ENCODE measurements at regions not wholly inside any gene's neighbourhood (a gene's known extent, or its start where the extent isn't known, plus 50 kb on each side); places are given as distances from the start of the nearest gene placed in this dataset.

DNA sequence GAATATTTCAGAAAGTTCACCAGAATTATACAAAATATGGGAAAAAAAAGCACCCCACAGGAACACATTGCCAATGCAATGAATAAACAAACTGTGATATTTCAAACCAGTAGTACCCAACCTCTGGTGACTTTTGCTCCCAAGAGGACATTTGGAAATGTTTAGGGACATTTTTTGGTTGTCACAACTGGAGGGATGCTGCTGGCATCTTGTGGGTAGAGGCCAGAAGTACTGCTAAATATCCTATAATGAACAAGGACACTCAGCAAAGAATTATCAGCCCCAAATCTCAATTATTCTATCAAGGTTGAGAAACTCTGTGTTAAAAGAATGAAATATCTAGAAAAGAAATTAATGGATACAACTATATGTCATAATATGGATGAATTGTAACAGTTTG, 1334.4 kb upstream of the FLRT2 start (continued):
- TF ChIP-seq, protein P1, sequence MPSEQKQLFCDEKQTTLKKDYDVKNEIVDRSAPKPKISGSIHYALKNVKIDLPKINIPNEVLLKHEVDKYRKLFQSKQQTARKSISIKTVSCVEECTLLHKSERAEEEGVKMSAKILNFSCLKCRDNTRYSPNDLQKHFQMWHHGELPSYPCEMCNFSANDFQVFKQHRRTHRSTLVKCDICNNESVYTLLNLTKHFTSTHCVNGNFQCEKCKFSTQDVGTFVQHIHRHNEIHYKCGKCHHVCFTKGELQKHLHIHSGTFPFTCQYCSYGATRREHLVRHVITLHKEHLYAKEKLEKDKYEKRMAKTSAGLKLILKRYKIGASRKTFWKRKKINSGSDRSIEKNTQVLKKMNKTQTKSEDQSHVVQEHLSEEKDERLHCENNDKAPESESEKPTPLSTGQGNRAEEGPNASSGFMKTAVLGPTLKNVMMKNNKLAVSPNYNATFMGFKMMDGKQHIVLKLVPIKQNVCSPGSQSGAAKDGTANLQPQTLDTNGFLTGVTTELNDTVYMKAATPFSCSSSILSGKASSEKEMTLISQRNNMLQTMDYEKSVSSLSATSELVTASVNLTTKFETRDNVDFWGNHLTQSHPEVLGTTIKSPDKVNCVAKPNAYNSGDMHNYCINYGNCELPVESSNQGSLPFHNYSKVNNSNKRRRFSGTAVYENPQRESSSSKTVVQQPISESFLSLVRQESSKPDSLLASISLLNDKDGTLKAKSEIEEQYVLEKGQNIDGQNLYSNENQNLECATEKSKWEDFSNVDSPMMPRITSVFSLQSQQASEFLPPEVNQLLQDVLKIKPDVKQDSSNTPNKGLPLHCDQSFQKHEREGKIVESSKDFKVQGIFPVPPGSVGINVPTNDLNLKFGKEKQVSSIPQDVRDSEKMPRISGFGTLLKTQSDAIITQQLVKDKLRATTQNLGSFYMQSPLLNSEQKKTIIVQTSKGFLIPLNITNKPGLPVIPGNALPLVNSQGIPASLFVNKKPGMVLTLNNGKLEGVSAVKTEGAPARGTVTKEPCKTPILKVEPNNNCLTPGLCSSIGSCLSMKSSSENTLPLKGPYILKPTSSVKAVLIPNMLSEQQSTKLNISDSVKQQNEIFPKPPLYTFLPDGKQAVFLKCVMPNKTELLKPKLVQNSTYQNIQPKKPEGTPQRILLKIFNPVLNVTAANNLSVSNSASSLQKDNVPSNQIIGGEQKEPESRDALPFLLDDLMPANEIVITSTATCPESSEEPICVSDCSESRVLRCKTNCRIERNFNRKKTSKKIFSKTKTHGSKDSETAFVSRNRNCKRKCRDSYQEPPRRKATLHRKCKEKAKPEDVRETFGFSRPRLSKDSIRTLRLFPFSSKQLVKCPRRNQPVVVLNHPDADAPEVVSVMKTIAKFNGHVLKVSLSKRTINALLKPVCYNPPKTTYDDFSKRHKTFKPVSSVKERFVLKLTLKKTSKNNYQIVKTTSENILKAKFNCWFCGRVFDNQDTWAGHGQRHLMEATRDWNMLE (tag by site-specific recombination; conservative IDR thresholded peaks at IDR 0.05; ENCODE audit: low read depth) = no peak
- TF ChIP-seq ZNF2 (tag by site-specific recombination; IDR thresholded peaks at IDR 0.05) (no peak), ZNF747 (tag by site-specific recombination; IDR thresholded peaks at IDR 0.05) (no peak), ZNF791 (tag by site-specific recombination; IDR thresholded peaks at IDR 0.05) (no peak), ZNF426 (tag by site-specific recombination; IDR thresholded peaks at IDR 0.05) (no peak), PRDM1 (tag by site-specific recombination; IDR thresholded peaks at IDR 0.05) (no peak), ZNF843 (tag by site-specific recombination; IDR thresholded peaks at IDR 0.05) (no peak), WT1 (tag by site-specific recombination; IDR thresholded peaks at IDR 0.05) (no peak), ZNF677 (tag by site-specific recombination; IDR thresholded peaks at IDR 0.05) (no peak), ZFHX2 (tag by site-specific recombination; conservative IDR thresholded peaks at IDR 0.05) (no peak)
- TF ChIP-seq, protein P2, sequence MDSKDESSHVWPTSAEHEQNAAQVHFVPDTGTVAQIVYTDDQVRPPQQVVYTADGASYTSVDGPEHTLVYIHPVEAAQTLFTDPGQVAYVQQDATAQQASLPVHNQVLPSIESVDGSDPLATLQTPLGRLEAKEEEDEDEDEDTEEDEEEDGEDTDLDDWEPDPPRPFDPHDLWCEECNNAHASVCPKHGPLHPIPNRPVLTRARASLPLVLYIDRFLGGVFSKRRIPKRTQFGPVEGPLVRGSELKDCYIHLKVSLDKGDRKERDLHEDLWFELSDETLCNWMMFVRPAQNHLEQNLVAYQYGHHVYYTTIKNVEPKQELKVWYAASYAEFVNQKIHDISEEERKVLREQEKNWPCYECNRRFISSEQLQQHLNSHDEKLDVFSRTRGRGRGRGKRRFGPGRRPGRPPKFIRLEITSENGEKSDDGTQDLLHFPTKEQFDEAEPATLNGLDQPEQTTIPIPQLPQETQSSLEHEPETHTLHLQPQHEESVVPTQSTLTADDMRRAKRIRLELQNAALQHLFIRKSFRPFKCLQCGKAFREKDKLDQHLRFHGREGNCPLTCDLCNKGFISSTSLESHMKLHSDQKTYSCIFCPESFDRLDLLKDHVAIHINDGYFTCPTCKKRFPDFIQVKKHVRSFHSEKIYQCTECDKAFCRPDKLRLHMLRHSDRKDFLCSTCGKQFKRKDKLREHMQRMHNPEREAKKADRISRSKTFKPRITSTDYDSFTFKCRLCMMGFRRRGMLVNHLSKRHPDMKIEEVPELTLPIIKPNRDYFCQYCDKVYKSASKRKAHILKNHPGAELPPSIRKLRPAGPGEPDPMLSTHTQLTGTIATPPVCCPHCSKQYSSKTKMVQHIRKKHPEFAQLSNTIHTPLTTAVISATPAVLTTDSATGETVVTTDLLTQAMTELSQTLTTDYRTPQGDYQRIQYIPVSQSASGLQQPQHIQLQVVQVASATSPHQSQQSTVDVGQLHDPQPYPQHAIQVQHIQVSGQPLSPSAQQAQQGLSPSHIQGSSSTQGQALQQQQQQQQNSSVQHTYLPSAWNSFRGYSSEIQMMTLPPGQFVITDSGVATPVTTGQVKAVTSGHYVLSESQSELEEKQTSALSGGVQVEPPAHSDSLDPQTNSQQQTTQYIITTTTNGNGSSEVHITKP (tag by site-specific recombination; IDR thresholded peaks at IDR 0.05) = no peak
- TF ChIP-seq, protein P3, sequence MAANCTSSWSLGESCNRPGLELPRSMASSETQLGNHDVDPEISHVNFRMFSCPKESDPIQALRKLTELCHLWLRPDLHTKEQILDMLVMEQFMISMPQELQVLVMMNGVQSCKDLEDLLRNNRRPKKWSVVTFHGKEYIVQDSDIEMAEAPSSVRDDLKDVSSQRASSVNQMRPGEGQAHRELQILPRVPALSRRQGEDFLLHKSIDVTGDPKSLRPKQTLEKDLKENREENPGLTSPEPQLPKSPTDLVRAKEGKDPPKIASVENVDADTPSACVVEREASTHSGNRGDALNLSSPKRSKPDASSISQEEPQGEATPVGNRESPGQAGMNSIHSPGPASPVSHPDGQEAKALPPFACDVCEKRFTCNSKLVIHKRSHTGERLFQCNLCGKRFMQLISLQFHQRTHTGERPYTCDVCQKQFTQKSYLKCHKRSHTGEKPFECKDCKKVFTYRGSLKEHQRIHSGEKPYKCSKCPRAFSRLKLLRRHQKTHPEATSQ (tag by site-specific recombination; IDR thresholded peaks at IDR 0.05) = no peak

DNA sequence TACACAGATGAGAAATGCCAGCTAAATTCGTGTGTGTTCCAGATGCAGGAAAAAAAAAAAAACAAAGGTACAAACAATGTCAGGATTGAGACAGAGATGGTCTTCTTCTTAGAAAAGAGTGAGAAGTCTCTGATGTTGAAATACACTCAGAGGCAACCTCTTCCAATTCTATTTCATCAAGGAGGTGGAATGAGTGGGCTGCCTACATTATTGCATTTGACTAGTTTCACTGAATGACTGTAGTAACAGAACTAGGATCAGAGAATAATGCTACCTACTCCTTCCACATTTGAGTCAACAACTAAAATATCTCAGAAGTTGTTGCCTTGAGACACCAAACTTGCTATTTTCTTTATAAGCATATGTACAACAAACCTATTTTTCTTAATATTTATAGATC, 1332.2 kb upstream of the FLRT2 start:
- POLR2A ChIA-PET = no interaction called here
- no peaks in the 10 kb centered on the region for H3K4me1 ChIP-seq (ENCODE audit: control insufficient read depth, insufficient read depth, low read length)
- H3K4me3 ChIP-seq (ENCODE audit: low read depth, low read length) = no peak overlapping the region
- CTCF ChIA-PET = no interaction called here
- H3K27ac ChIP-seq (ENCODE audit: extremely low read depth, low read depth, low read length) = no peak overlapping the region
- H3K36me3 ChIP-seq (ENCODE audit: control insufficient read depth in 2 of 2, insufficient read depth in 1 of 2, low read length in 2 of 2) = no peaks in the 10 kb centered on the region
- no peaks in the 10 kb centered on the region for H3K9me3 ChIP-seq (ENCODE audit: control insufficient read depth, insufficient read depth, low read depth, low read length)
- TF ChIP-seq ZFHX2 (tag by site-specific recombination; conservative IDR thresholded peaks at IDR 0.05) (no peak), ZNF10 (tag by site-specific recombination; IDR thresholded peaks at IDR 0.05) (no peak), ZNF426 (tag by site-specific recombination; IDR thresholded peaks at IDR 0.05) (no peak), ZNF324 (tag by site-specific recombination; IDR thresholded peaks at IDR 0.05) (no peak), ZNF121 (tag by site-specific recombination; IDR thresholded peaks at IDR 0.05) (no peak), ZNF791 (tag by site-specific recombination; IDR thresholded peaks at IDR 0.05) (no peak), ZNF501 (tag by site-specific recombination; IDR thresholded peaks at IDR 0.05) (no peak)
- TF ChIP-seq, protein P2 (tag by site-specific recombination; IDR thresholded peaks at IDR 0.05) = no peak
